GM13977 (cell line): ENCODE measurements at regions not wholly inside any gene's neighbourhood (a gene's known extent, or its start where the extent isn't known, plus 50 kb on each side); places are given as distances from the start of the nearest gene placed in this dataset.

Experiments
- DNase-seq: peaks from one replicate; pipeline ENCODE4 v3.0.0; 2012; ENCODE audit warnings: low spot score
- in situ Hi-C: fragments of 300-500 bp; cut with MboI; formaldehyde crosslinking; loops from one replicate; pipeline ENCODE4 v1.12.0; 2022; ENCODE audit warnings: low sequenced_read_pairs, low pct_unique_long_range_greater_than_20kb, mixed read lengths, inconsistent platforms; ENCODE audit not compliant: unreplicated experiment
- TF ChIP-seq, protein P1 (sequence below): IDR thresholded peaks from 2 replicates; pipeline ENCODE4 v1.5.1; 2012; ENCODE audit warnings: mild to moderate bottlenecking, control low read depth; ENCODE audit not compliant: insufficient read depth; ENCODE audit errors: extremely low read depth, missing control alignments

DNA sequence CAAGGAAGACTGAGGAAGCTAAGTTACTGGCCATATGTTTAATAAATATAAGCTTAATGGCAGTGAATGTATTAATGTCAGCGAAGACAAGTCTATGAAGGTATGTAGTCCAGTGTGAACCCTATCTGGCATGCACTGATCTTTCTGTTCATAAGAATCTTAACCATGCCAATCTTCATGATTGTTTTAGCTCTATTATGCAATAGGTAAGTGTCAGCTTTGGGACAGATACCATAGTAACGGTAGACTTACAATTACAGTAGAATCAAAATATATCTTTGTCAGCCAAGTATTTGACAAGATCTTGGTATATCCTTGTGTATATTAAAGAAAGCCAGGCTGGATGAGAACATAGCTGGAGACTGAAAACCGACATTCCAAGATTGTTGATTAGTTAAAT, 428.5 kb downstream of the SPRY2 start:
- TF ChIP-seq, protein P1, sequence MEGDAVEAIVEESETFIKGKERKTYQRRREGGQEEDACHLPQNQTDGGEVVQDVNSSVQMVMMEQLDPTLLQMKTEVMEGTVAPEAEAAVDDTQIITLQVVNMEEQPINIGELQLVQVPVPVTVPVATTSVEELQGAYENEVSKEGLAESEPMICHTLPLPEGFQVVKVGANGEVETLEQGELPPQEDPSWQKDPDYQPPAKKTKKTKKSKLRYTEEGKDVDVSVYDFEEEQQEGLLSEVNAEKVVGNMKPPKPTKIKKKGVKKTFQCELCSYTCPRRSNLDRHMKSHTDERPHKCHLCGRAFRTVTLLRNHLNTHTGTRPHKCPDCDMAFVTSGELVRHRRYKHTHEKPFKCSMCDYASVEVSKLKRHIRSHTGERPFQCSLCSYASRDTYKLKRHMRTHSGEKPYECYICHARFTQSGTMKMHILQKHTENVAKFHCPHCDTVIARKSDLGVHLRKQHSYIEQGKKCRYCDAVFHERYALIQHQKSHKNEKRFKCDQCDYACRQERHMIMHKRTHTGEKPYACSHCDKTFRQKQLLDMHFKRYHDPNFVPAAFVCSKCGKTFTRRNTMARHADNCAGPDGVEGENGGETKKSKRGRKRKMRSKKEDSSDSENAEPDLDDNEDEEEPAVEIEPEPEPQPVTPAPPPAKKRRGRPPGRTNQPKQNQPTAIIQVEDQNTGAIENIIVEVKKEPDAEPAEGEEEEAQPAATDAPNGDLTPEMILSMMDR, result no peak
- in situ Hi-C loops, result no loop called here
- DNase-seq, result no peak

DNA sequence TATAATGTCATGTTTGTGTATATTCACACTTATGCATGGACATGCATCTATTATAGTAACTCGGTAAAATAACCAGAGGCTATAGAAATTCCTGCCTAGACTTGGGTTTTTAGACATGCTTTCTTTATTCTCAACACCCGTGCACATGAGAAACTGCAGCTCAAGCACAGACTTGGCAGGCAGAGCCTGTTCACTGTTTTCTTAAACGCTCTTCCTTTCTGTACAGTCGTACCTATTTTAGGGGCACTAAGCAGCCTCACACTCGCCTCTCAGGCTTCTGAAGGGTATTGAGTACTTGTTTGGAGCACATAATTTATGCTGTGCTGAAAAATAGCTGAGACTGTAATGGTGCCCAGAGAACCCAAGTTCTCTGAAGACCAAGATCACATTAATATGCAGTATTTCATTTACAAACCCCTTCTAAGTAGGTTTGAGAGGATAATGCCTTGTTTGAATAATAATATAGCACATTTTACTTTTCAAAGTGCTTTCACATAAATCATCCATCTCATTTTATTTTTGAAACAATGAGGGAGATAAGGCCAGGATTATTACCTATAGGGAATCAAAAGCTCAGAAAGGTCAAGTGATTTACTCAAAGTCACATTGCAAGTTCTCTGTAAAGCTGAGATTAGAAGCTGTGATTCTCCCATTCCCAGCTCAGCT, 429.9 kb downstream of the SPRY2 start:
- in situ Hi-C loops, result no loop called here
- DNase-seq, result no peak
- TF ChIP-seq, protein P1, result no peak

DNA sequence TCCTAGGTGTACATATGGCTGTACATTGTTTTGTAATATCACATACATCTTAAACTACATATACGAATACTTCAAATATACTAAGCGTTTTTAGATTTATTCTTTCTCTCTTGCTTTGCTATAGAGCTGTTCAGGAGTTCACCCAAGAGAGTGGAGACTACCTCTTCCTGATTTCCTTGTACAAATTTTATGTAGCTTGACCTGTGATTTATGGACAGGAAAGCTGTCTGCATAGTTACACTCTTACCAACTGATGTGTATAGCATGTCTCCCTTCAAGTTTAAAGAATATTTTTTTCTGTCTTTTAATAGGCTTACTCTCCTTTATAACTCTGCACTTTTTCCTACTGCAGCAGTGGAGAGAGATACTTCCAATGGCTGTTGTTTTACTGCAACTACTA, 428.7 kb downstream of the NDFIP2 start:
- in situ Hi-C loops, result no loop called here
- TF ChIP-seq, protein P1, result no peak
- DNase-seq, result no peak

DNA sequence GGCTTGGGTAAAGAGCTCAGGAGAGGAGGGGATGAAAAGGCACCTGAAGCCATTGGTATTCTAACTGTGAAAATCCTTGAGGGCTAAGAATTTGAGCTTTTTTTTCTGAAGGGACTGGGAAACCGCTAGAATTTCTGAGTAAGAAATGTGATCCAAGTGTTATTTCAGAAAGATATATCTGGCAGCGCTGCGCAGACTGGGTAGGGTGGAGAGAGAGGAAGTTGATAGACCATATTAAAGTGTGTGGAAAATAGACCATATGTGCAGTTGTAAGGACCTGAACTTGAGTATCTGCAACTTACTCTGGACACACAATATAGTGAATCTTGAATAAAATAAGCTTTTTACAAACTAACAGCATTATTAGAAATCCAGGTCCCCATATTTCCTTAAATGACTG, 427.4 kb downstream of the NDFIP2 start:
- TF ChIP-seq, protein P1, result no peak
- in situ Hi-C loops, result no loop called here
- DNase-seq, result no peak

DNA sequence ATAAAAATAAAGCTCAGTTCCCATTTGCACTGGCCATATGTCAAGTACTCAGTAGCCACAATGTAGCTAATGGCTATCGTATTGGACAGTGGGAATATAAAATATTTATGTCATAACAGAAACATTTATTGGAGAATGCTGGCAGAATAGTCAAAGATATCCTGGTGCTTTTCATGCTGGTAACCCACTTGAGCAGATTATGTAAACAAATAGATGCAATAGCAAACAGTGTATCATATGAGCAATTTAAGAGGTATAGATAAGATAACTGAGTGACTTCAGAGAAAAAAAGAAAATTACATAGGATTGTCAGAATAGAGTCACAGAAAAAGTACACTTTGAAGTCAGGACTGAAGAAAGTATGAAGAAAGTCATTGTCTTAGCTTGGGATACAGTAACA, 426.6 kb downstream of the NDFIP2 start:
- in situ Hi-C loops, result no loop called here
- TF ChIP-seq, protein P1, result no peak
- no peak for DNase-seq

DNA sequence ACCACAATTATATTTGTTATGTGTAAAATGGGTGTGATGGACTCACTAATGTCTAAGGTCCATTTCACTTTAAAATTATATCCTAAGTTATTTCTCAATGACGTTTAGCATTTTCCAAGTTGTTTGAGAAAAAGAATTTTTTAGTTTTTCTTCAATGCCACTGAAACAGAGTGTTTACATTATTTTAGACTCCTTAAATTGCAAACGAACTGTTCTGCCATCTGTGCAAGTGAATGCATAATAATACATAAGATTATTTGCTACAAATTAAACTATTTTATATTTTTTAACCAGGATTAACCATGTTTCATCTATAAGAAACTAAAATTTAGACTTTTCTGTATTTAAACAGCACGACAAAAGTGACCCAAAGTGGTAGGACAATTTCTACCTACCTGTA, 425.4 kb downstream of the NDFIP2 start:
- TF ChIP-seq, protein P1, result no peak
- no peak for DNase-seq
- in situ Hi-C loops, result no loop called here
